ENCODE measurements at regions not wholly inside any gene's neighbourhood (a gene's known extent, or its start where the extent isn't known, plus 50 kb on each side); places are given as distances from the start of the nearest gene placed in this dataset.
"Not testable (repeated sequence)": the region's sequence is repeated elsewhere in the genome, so short reads cannot be mapped to it uniquely, and the experiment has no call there.

- DNase-seq, result no peak
Measured at GRCh38 chr4:140244328-140244727, 90.3 kb upstream of the MAML3 start.

- no peak for DNase-seq
Measured at GRCh38 chr4:140243278-140243753, 89.3 kb upstream of the MAML3 start.

DNA sequence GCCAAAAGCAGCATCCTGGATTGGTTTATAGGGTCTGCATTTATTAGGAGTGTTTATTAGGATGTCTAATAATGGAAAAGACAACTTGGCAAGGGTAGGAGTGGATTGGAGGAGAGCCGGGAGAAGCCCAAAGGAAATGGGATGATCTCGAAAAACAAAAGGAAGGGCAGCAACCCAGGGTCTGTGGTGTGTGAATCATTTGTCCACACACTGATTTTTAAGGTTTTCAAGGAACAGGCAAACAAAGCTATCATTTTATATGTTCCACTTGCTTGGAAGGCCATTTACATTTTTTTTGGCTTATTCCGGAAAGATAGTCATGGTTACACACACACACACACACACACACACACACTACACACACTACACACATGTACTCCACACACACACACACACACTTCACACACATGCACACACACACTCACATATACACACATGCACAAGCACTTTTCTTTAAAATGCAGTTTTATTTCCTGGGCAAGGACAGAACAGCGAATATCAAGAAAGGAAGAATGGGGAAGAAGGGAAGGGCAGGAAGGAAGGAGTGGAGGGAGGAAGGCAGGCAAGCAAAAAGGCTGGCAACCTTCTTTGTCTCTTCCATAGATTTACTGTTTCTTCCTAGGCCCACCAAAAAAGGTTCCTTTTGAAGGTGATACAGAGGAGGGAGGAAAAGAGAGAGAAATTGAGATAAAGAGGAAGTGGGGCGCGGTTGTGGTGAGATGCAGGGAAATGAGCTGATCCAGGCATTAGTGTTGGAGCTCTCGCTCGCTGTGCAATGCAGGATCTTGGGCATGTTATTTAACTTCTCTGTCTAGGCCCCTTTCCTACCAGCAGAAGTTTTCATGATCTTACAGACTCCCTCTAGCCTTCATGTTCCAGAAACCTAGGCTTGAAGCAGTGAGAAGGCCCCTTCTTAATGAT, 88.6 kb upstream of the MAML3 start:
- no peak for DNase-seq

DNA sequence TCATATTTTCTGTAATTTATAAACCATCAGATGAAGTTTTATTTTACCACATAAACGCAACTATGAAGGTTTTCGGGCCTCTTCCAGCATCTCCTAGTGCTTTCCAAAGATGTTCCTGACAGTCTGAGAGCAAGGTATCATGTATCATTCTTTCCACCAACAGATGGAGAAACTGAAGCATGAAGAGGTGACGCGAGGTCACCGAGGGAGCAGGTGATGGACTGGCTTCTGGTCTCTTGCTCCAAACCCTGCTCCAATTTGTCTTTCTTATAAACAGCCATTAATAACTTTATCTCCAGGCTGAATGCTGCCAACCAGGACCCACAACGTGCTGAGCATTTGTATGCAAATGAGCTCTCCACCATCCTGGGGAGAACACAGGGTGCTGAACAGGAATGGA, 86.3 kb upstream of the MAML3 start:
- DNase-seq, result no peak

DNA sequence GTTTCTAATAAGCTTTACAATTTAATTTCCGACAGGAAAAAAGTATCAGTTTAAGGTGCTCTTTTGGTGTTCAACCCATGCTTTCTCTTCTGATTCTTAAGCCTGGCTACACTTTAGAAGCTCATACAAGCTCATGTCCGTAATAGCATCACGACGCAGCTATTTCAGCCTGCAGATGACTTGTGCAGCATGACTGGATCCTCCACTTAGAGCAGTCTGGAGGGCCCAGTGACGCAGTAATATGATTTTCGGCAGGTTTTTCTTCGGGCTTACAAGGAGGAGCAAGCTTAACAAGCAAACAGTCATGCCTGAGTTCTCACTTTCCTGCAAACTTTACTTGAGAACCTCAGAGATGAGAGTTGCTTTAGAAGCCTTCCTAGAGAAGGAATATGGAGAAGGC, 85.3 kb upstream of the MAML3 start:
- DNase-seq, result no peak

DNA sequence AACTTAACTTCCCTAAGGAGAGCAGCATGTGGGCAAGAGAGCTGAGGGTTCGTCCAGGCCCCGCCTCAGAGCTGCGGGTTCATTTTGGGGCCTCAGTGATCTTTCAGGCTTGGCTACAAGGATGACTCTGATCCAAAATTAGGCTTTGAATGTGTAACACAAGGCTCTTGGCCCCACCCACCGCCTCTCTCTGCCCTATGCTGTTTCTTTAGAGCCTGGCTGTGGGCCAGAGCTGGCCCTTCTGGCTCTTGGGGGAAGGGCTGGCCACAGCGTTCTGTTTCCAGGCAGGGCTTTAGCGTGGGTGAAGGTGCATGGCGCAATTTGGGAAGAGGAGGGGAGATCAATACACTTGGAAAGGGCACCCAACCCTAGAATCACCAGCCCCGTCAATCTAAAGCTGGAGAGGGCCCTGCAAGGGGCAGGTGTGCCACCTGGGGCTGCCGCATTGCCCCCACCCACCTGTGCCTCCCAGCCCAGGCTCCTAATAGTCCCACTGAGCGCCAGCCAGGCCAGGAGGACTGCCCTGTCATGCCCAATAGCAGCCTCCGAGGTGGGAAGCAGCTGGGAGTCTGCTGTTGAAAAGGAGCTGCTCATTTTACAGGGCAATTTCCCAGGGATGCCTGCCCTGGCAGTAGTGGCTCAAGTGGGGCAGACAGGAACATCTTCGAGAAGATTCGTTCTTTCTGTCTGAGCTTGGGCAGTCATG, 84.5 kb upstream of the MAML3 start:
- DNase-seq, result no peak

GRCh38 chr4:140237616-140238350, 83.8 kb upstream of the MAML3 start:
- no peak for DNase-seq

GRCh38 chr4:140236654-140237169, 82.7 kb upstream of the MAML3 start:
- no peak for DNase-seq

DNA sequence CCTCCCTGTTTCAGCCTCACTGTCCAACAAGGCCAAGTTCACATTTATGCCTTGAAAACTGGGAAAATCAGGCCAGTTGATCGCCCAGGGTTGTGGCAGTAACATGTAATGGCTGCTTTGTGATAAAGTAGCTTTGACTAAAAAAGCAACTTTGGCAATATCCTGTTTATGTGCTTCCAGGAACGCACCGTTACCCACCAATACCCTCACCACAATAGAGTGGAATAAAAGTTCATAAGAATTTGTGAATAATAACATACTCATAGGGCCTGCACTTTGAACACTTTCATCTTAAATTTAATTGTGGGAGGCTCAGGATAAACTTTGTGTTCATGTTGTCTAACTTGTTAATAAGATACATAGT, 80.7 kb upstream of the MAML3 start:
- DNase-seq, result no peak

- DNase-seq, result no peak
Measured at GRCh38 chr4:140233791-140234696, 80.1 kb upstream of the MAML3 start.

DNA sequence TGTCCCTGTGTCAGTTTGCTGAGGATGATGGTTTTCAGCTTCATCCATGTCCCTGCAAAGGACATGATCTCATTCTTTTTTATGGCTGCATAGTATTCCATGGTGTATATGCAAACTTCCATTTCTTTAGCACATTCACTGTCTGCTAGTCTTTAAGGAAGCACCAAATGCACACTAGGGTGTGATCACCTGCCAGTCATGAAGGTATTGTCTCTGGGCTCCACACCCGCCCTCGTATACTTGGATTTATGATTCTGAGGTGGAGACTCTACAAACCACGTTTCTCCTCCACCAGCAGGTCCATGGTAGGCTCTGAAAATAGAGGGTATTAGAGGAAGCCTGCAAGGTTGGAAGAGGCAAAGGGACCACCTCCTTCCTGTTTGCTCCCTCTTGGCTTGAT, 75.9 kb upstream of the MAML3 start:
- no peak for DNase-seq

DNA sequence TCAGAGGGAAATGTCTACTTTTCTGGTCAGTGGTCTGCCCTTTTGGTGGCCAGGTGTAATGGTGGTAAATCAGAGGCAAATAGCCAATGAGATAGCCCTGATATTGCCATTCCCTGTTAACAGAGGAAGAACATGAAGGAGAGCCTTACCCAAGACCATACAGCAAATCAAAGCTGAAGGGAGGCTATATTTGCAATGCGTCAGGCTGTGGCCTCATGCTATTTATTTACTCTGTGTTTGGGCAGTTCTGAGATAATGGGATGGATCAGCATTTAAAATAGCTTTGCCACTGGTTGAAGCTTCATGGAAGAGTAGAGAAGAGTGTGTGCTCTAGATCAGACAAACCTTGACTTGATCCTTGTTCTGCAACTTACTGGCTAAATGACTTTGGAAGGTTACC, 73.3 kb upstream of the MAML3 start:
- DNase-seq, result no peak

- DNase-seq, result no peak
Measured at GRCh38 chr4:140223056-140223810, 69.2 kb upstream of the MAML3 start.

DNA sequence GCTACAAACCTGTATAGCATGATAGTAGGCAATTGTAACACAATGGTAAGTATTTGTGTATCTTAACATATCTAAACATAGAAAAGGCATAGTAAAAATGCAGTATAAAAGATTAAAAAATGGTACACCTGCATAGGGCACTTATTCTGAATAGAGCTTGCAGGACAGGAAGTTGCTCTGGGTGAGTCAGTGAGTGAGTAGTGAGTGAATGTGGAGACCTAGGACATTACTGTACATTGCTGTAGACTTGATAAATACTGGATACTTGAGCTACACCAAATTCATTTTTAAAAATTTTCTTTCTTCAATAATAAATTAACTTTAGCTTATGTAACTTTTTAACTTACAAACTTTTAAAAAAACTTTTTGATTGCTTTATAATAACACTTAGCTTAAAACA, 68.2 kb upstream of the MAML3 start:
- no peak for DNase-seq

DNA sequence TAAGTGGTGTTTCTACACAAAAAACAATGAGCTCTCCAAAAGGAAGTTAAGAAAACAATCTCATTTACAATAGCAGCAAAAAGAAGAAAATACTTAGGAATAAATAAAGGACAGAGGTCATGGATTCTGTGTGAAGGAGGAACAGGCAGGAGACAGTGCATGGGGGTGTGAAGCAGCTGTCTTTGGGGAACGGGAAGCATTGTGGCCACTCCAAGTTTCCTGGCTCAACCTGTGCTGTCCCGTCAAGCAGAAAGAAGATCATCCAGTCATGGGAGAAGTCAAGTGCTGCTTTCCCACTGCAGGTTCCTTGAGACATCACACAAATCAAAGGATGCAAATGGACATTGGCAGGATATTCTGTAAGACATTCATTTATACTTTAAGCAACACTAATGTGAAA, 66.1 kb upstream of the MAML3 start:
- no peak for DNase-seq

DNA sequence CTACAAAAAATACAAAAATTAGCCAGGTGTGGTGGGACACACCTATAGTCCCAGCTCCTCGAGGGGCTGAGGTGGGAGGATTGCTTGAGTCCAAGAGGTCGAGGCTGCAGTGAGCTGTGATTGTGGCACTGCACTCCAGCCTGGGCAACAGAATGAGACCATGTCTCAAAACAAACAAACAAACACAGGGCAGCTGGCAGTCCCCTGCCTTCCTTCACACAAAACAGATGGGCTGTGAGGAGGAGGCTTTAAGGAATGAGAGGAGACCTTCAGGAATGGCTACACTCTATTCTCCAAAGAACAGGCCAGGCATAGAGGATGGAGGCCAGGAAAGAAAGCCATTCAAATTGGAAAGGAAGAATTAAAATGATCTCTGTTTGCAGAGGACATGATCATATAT, 65.6 kb upstream of the MAML3 start:
- DNase-seq, result no peak

DNA sequence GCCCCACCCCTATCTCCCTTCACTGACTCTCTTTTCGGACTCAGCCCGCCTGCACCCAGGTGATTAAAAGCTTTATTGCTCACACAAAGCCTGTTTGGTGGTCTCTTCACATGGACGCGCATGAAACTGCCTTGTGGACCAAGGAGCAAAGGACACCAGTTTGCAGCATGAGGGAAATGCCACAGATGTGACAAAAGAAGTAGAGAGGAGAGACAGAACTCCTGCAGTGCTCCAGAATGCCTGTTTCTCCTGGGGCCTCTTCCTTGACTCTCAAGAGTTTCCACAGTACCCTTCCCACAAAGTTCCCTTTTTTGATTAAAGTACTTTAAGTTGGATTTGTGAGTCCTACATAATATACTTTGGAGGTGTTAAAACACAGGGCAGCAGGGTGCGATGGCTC, 65.1 kb upstream of the MAML3 start:
- not testable (repeated sequence) for DNase-seq

DNA sequence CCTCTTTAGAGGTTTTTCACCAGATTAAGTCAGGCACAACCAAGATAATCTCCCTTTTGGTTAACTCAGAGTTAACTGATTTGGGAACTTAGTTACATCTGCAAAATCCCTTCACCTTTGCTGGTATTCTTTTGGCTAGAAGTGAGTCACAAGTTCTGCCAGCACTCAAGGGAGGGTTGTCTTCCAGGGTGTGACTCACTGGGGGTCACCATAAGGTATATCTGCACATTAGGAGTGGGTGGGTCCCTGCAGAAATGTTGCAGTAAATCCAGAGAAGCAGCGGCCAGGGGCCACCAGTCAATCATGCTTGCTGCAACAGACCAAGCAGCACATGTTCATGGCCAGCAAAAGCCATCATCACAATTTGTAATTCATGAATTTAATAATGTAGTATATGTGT, 59.8 kb upstream of the MAML3 start:
- DNase-seq, result no peak

DNA sequence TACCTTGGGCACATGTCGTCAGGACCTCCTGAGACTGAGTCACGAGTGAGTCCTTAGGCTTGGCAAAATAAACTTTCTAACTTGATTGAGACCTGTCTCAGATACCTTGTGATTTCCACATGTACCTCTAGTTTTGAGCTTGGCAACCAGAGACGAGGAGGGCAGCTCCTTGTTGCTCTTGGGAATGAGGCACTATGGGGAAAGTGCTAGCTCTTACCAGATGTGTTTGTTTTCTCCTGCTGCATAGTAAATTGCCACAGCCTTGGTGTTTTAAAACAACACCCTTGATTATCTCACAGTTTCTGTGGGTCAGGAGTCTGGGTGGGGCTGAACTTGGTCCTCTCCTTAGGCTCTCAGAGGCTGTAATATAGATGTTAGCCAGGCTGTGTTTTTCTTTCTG, 59.1 kb upstream of the MAML3 start:
- DNase-seq, result no peak

GRCh38 chr4:140212646-140213045, 58.7 kb upstream of the MAML3 start:
- DNase-seq, result no peak

DNA sequence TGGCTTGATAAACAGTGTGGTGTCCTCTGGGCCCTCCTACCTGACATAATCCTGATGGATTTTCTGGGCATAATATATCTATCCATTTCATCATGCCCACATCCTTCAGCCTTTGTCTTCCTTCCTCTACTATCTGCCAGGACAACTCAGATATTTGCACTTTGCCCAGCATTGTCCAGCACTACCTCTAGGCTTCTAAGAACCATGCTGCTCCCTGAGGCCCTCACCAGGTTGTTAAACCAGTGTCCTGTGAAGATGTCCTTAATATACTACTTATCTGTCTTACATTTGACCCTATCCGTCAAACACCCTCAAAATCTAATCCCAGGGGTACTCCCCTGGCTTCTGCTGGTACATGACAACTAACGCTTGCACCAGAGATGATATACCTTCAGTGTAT, 58.2 kb upstream of the MAML3 start:
- no peak for DNase-seq

DNA sequence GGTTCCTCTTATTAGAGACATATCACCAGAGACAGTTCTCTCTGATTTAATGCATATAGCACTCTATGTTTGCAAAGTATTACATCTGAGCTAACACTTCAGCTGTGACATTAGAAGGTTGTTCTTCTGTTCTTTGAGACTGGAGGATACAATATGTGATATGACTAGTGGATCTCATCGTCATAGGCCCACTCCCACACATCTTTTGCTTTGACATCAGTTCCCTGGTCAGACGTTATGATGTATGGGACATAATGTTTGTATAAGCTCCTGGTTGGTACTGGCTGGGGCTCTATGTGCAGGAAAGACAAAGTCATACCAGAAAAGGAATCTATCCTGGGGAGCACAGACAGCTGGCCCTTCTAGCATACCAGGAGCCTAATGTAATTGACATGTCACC, 57.7 kb upstream of the MAML3 start:
- DNase-seq, result no peak
